Vagina (tissue), 2 donors: ENCODE measurements at regions not wholly inside any gene's neighbourhood (a gene's known extent, or its start where the extent isn't known, plus 50 kb on each side); places are given as distances from the start of the nearest gene placed in this dataset.

Experiments
- CTCF ChIP-seq, 3 experiments: fragments of 450-650 bp in 2 of 3; fragments of 200-600 bp in 1 of 3; sonication (generic) in 1 of 3; IDR thresholded peaks; one replicate each; pipeline ENCODE4 v1.5.1; 2017 to 2019; ENCODE audit warnings: antibody characterized with exemption in 3 of 3, mild to moderate bottlenecking in 2 of 3, moderate library complexity in 2 of 3
- POLR2AphosphoS5 ChIP-seq, 2 donors: sonication (generic); formaldehyde crosslinking; IDR thresholded peaks; one replicate each; pipeline ENCODE4 v1.9.0; 2017; ENCODE audit warnings: antibody characterized with exemption in 2 of 2, mild to moderate bottlenecking in 2 of 2, low read depth in 1 of 2; ENCODE audit not compliant: insufficient read depth in 1 of 2

DNA sequence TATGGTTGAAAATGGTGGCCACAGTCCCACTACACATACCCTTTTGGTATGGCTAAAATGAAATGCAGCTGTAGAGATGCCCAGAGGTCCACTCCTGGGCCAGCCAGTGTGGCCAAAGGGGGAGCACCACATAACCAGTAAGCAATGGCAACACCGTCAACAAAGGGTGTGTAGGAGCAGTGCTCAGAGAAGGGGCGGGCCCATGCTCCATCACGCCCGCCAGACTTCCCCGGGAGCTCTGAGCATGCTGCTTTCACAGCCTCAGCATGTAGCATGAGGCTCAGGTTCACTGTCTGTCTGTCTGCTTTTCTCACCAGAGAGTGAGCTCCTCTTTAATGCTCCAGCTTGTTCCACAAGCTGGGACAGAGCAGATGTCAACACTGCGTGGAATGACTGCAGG lies 537.6 kb downstream of the MATN1 start:
- TF ChIP-seq POLR2AphosphoS5 (IDR thresholded peaks at IDR 0.05; ENCODE audit: insufficient read depth in 1 of 2, low read depth in 1 of 2) (no peak), CTCF (IDR thresholded peaks at IDR 0.05) (no peak)
